SH-SY5Y (cell line): ENCODE measurements at regions not wholly inside any gene's neighbourhood (a gene's known extent, or its start where the extent isn't known, plus 50 kb on each side); places are given as distances from the start of the nearest gene placed in this dataset.

Experiments
- GATA2 ChIP-seq: IDR thresholded peaks from 2 replicates; pipeline ENCODE4 v1.6.1; 2011; ENCODE audit warnings: mild to moderate bottlenecking, low read depth, low read length
- GATA3 ChIP-seq: IDR thresholded peaks from 2 replicates; pipeline ENCODE4 v1.6.1; 2011; ENCODE audit warnings: low read depth, mild to moderate bottlenecking, low read length, moderate library complexity

DNA sequence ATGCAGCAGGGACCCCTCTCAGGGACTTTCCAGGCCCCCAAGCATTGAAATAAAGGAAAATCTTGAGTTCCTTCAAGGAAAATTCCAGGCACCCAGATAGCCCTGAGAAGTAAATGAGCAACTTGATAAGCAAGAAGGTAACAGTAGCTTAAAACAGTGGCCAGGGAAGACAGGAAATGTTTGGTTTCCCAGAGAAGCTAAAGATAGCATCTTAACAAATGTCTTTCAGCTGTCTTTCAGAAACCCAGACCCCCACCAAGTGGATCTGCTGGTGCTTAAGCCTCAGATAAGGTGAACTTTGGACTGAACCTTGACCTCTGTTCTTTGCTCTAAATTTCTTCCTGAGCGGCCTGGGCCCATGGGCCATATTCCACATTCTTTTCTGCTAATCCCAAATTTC is 117.8 kb upstream of the CST7 start:
- TF ChIP-seq GATA3, result no peak
- TF ChIP-seq GATA2, result no peak
